Activated gamma-delta T cell treated with anti-CD3 and anti-CD28 coated beads, Interleukin-2, amount 50 U/mL, for 16 hours (primary cell): ENCODE measurements at regions not wholly inside any gene's neighbourhood (a gene's known extent, or its start where the extent isn't known, plus 50 kb on each side); places are given as distances from the start of the nearest gene placed in this dataset.

Experiments
- DNase-seq: peaks from one replicate; pipeline ENCODE4 v3.0.0-alpha.2; 2020; ENCODE audit warnings: low read depth

GRCh38 chr17:79201119-79201518, 126.5 kb downstream of the ENGASE start:
- no peak for DNase-seq

- DNase-seq = no peak
Measured at GRCh38 chr17:79196913-79197312, 122.3 kb downstream of the ENGASE start.

- no peak for DNase-seq
Measured at GRCh38 chr17:79192503-79193351, 118.1 kb downstream of the ENGASE start.

- DNase-seq = no peak
Measured at GRCh38 chr17:79191270-79191934, 116.8 kb downstream of the ENGASE start.

- DNase-seq = no peak
Measured at GRCh38 chr17:79189305-79189704, 114.7 kb downstream of the ENGASE start.

GRCh38 chr17:79188685-79189084, 114.1 kb downstream of the ENGASE start:
- DNase-seq = no peak

GRCh38 chr17:79188048-79188447, 113.4 kb downstream of the ENGASE start:
- DNase-seq = no peak

GRCh38 chr17:79187186-79187585, 112.6 kb downstream of the ENGASE start:
- no peak for DNase-seq

- DNase-seq = no peak
Measured at GRCh38 chr17:79186406-79186805, 111.8 kb downstream of the ENGASE start.

GRCh38 chr17:79185671-79186070, 111.0 kb downstream of the ENGASE start:
- DNase-seq = no peak

GRCh38 chr17:79184219-79184618, 109.6 kb downstream of the ENGASE start:
- no peak for DNase-seq

- no peak for DNase-seq
Measured at GRCh38 chr17:79183293-79184158, 108.9 kb downstream of the ENGASE start.

- DNase-seq = no peak
Measured at GRCh38 chr17:79183043-79183292, 108.3 kb downstream of the ENGASE start.

- no peak for DNase-seq
Measured at GRCh38 chr17:79182176-79183042, 107.8 kb downstream of the ENGASE start.

GRCh38 chr17:79180358-79181005, 105.9 kb downstream of the ENGASE start:
- DNase-seq = no peak

GRCh38 chr17:79179334-79179733, 104.7 kb downstream of the ENGASE start:
- DNase-seq = no peak

- DNase-seq = no peak
Measured at GRCh38 chr17:79177877-79178276, 103.3 kb downstream of the ENGASE start.

- no peak for DNase-seq
Measured at GRCh38 chr17:79176792-79177601, 102.4 kb downstream of the ENGASE start.

- no peak for DNase-seq
Measured at GRCh38 chr17:79174905-79175856, 100.6 kb downstream of the ENGASE start.
